ENCODE measurements at regions not wholly inside any gene's neighbourhood (a gene's known extent, or its start where the extent isn't known, plus 50 kb on each side); places are given as distances from the start of the nearest gene placed in this dataset.

GRCh38 chr1:29916656-29917369, 680.5 kb downstream of the PTPRU start:
- Histone ChIP-seq H3K9me2 (ENCODE audit: insufficient read depth, low read length) (no peaks in the 10 kb centered on the region), H3K9ac (ENCODE audit: low read length) (no peak overlapping the region), H3F3A (ENCODE audit: insufficient read depth, low read length, poor library complexity, severe bottlenecking) (no peaks in the 10 kb centered on the region), H3K27me3 (ENCODE audit: insufficient read depth, low read depth, low read length) (no peaks in the 10 kb centered on the region), H3K4me3 (ENCODE audit: low read length) (no peak overlapping the region), H3K4me2 (ENCODE audit: low read length) (no peak overlapping the region), H3K36me3 (ENCODE audit: insufficient read depth, low read length) (no peaks in the 10 kb centered on the region), H3K9me3 (ENCODE audit: low read length) (no peaks in the 10 kb centered on the region), H3K79me2 (replicated peaks; ENCODE audit: insufficient read depth, low read length) (no peaks in the 10 kb centered on the region), H4K20me1 (ENCODE audit: insufficient read depth) (no peaks in the 10 kb centered on the region), H2AFZ (ENCODE audit: low read depth, low read length) (no peak overlapping the region), H3K27ac (ENCODE audit: low read length) (no peak overlapping the region)
- TF ChIP-seq POLR2AphosphoS5 (IDR thresholded peaks at IDR 0.05) (no peak), SMC3 (conservative IDR thresholded peaks at IDR 0.05; ENCODE audit: poor library complexity) (no peak), RAD21 (conservative IDR thresholded peaks at IDR 0.05) (no peak), TAF1 (IDR thresholded peaks at IDR 0.05; ENCODE audit: low read depth) (no peak), CTCF (IDR thresholded peaks at IDR 0.05; ENCODE audit: poor library complexity, severe bottlenecking) (no peak), REST (IDR thresholded peaks at IDR 0.05; ENCODE audit: borderline replicate concordance) (no peak), MXI1 (conservative IDR thresholded peaks at IDR 0.05; ENCODE audit: poor library complexity, severe bottlenecking) (no peak), EZH2 (IDR thresholded peaks at IDR 0.05; ENCODE audit: borderline replicate concordance, insufficient read depth, low read length, poor library complexity, severe bottlenecking) (no peak)

GRCh38 chr1:29914936-29915335, 678.6 kb downstream of the PTPRU start:
- no peaks in the 10 kb centered on the region for H4K20me1 ChIP-seq (ENCODE audit: insufficient read depth)
- H3K4me3 ChIP-seq (ENCODE audit: low read length): no peak overlapping the region
- H3K36me3 ChIP-seq (ENCODE audit: insufficient read depth, low read length): no peaks in the 10 kb centered on the region
- H3K9ac ChIP-seq (ENCODE audit: low read length): no peak overlapping the region
- H3K27me3 ChIP-seq (ENCODE audit: insufficient read depth, low read depth, low read length): no peaks in the 10 kb centered on the region
- H3F3A ChIP-seq (ENCODE audit: insufficient read depth, low read length, poor library complexity, severe bottlenecking): no peaks in the 10 kb centered on the region
- no peak overlapping the region for H3K27ac ChIP-seq (ENCODE audit: low read length)
- no peak for TF ChIP-seq POLR2AphosphoS5 (IDR thresholded peaks at IDR 0.05)
- TF ChIP-seq SMC3 (conservative IDR thresholded peaks at IDR 0.05; ENCODE audit: poor library complexity): no peak
- TF ChIP-seq TAF1 (IDR thresholded peaks at IDR 0.05; ENCODE audit: low read depth): no peak
- TF ChIP-seq RAD21 (conservative IDR thresholded peaks at IDR 0.05): no peak
- no peak for TF ChIP-seq EP300 (conservative IDR thresholded peaks at IDR 0.05; ENCODE audit: poor library complexity, severe bottlenecking)
- no peak for TF ChIP-seq EZH2 (IDR thresholded peaks at IDR 0.05; ENCODE audit: borderline replicate concordance, insufficient read depth, low read length, poor library complexity, severe bottlenecking)
- H3K4me2 ChIP-seq (ENCODE audit: low read length): no peak overlapping the region
- H2AFZ ChIP-seq (ENCODE audit: low read depth, low read length): no peak overlapping the region
- no peaks in the 10 kb centered on the region for H3K9me3 ChIP-seq (ENCODE audit: low read length)
- H3K9me2 ChIP-seq (ENCODE audit: insufficient read depth, low read length): no peaks in the 10 kb centered on the region
- no peaks in the 10 kb centered on the region for H3K79me2 ChIP-seq (replicated peaks; ENCODE audit: insufficient read depth, low read length)

Measured in neural cell (in vitro differentiated cells).